GM18499 (cell line): ENCODE measurements at regions not wholly inside any gene's neighbourhood (a gene's known extent, or its start where the extent isn't known, plus 50 kb on each side); places are given as distances from the start of the nearest gene placed in this dataset.
A peak's percentile ranks its signal among the peaks of the same experiment; 100 is the strongest.
"Not testable (repeated sequence)": the region's sequence is repeated elsewhere in the genome, so short reads cannot be mapped to it uniquely, and the experiment has no call there.

Source experiments
- ATAC-seq: cut with Tn5 transposase; IDR thresholded peaks from one replicate; pipeline ENCODE4 v1.9.1; 2021; ENCODE audit warnings: moderate number of reproducible peaks; ENCODE audit not compliant: insufficient read depth, unreplicated experiment

DNA sequence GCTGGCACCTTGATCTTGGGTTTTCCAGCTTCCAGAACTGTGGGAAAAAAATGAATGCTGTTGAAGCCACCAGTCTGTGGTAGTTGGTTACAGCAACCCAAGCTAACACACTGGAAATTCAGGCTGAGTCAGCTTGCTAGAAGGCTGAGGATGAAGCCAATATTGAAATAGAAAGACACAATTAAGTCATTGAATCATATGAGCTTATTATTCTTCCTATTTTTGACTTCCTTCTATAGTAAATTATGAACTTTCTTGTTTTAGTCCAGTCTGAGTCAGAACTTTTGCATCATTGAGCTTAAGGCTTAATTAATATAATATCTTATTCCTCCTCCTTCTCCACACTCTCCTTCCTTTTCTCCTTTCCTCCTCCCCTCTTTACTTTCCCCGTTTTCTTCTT is 153.6 kb upstream of the LRRC61 start:
- not testable (repeated sequence) for ATAC-seq

DNA sequence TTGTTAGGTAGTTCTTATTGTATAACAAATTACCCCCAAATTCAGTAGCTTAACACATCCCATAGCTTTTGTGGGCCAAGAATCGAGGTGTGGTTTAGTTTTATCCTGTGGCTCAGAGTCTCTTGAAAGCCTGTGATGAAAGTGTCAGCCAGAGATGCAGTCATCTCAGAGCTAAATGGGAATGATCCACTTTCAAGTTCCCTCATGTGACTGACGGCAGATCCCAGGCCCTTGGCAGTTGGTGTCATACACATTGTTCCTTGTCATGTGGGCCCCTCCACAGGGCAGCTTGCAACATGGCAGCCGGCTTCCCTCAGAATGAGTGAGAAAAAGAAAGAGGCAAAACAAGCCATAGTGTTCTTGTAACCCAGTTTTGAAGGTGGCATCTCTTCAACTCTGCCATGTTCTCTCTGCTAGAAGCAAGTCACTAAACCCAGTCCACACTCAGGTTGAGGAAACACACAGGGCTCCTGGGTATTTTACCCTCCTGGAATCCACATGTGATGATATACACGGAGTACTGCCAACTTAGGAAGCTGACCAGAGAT is 153.1 kb upstream of the LRRC61 start:
- not testable (repeated sequence) for ATAC-seq

DNA sequence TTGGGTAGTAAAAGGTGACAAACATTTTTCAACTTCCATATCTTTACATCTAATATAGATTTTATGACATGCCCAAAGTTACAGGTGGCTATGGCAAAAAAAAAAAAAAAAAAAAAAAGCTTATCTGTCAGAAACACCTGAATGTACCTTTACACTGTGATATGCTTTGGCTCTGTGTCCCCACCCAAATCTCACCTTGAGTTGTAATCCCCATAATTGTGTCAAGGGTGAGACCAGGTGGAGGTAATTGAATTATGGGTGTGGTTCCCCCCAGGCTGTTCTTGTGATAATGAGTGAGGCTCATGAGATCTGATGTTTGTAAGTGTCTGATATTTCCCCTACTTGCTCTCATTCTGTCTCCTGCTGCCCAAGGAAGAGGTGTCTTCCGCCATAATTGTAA is 139.6 kb upstream of the LRRC61 start:
- not testable (repeated sequence) for ATAC-seq

DNA sequence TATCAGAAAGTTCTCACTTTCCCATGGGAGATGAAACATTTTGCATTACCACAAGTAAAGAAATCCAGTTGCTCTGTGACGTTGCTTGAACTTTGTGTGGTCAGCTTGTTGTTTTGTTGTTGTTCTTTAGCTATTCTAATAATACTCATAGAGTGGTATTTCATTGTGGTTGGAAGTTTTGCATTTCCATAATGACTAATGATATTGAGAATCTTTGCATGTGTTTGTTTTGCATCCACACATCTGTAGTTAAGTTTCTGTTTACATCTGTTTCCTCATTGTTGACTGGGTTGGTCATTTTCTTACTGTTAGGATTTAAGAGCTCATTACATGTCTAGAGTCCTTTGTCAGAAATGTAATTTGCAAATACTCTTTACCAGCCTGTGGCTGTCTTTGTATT is 133.2 kb upstream of the LRRC61 start:
- ATAC-seq: peak; percentile 89

DNA sequence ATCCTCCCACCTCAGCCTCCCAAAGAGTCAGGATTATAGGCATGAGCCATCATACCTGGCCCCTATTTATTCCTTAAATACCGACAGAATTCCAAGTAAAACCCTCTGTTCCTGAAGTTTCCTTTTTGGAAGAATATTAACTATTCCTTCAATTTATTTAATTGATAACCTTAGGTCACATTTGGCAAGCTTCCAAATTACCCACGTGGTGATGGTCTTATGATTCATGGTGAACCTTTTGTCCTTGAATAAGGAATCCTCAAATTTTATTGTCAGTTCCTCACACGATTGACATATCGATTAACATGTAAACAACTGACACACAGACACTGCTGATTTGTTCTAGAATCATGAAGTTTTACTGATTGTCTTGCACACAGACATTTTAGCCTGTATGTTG is 130.6 kb upstream of the LRRC61 start:
- ATAC-seq: not testable (repeated sequence)

DNA sequence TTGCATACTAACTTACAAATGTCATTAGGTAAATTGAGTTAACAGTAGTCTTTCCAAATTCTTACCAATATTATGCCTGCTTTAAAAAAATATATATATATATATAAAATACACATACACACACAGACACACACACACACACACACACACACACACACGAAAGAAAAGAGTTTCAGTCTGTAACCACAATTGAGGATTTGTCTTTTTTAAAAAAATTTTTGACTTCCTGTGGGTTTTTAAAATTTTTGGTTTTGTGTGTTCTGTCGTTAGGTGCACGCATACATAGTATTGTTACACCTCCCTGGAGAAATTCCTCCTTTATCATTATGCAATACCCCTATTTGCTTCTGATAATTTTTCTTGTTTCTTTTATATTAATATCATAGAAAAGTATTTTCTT is 129.3 kb upstream of the LRRC61 start:
- not testable (repeated sequence) for ATAC-seq
